ENCODE measurements at regions not wholly inside any gene's neighbourhood (a gene's known extent, or its start where the extent isn't known, plus 50 kb on each side); places are given as distances from the start of the nearest gene placed in this dataset.

- TF ChIP-seq, protein P1, sequence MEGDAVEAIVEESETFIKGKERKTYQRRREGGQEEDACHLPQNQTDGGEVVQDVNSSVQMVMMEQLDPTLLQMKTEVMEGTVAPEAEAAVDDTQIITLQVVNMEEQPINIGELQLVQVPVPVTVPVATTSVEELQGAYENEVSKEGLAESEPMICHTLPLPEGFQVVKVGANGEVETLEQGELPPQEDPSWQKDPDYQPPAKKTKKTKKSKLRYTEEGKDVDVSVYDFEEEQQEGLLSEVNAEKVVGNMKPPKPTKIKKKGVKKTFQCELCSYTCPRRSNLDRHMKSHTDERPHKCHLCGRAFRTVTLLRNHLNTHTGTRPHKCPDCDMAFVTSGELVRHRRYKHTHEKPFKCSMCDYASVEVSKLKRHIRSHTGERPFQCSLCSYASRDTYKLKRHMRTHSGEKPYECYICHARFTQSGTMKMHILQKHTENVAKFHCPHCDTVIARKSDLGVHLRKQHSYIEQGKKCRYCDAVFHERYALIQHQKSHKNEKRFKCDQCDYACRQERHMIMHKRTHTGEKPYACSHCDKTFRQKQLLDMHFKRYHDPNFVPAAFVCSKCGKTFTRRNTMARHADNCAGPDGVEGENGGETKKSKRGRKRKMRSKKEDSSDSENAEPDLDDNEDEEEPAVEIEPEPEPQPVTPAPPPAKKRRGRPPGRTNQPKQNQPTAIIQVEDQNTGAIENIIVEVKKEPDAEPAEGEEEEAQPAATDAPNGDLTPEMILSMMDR (IDR thresholded peaks at IDR 0.05), result no peak
- TF ChIP-seq POLR2A (IDR thresholded peaks at IDR 0.05), result no peak
- no peak for DNase-seq
- intact Hi-C loops (cut with DNase I; ENCODE audit: low total_unique reads), result no loop called here
- Histone ChIP-seq H3K27me3 (no peaks in the 10 kb centered on the region), H3K36me3 (no peaks in the 10 kb centered on the region), H3K4me1 (no peaks in the 10 kb centered on the region), H3K9me3 (no peaks in the 10 kb centered on the region), H3K27ac (no peak overlapping the region), H3K4me3 (no peak overlapping the region)
These were observed 181.6 kb upstream of the TLE4 start for GRCh38 chr9:79390077-79390698.

GRCh38 chr9:79390781-79391770 is 180.7 kb upstream of the TLE4 start:
- H3K27me3 ChIP-seq, result no peaks in the 10 kb centered on the region
- no peak overlapping the region for H3K4me3 ChIP-seq
- no peak for TF ChIP-seq POLR2A (IDR thresholded peaks at IDR 0.05)
- TF ChIP-seq, protein P1 (IDR thresholded peaks at IDR 0.05), result no peak
- no peaks in the 10 kb centered on the region for H3K4me1 ChIP-seq
- no peak for DNase-seq
- no peaks in the 10 kb centered on the region for H3K36me3 ChIP-seq
- intact Hi-C loops (cut with DNase I; ENCODE audit: low total_unique reads), result no loop called here
- no peaks in the 10 kb centered on the region for H3K9me3 ChIP-seq
- H3K27ac ChIP-seq, result no peak overlapping the region

DNA sequence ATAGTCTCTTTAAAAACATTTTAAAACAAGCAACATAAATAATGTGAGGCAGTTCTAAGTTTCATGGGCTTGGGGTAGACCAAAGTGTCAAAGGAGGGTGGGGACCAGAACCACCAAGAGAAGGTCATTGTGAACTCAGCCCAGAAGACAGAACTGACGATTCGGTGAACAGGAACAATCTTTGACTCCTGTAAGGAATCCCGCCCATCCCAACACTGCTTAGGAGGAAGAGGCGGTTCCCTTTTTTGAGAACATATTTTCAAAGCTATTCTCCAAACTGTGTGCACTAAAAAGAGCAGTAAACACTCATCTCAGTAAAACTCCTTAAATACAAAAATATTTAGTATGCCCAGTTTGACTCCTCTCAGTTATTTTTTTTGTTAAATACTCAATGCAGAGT is 176.5 kb upstream of the TLE4 start:
- Histone ChIP-seq H3K36me3 (no peaks in the 10 kb centered on the region), H3K9me3 (no peaks in the 10 kb centered on the region), H3K27me3 (no peaks in the 10 kb centered on the region), H3K4me1 (no peaks in the 10 kb centered on the region), H3K27ac (no peak overlapping the region), H3K4me3 (no peak overlapping the region)
- intact Hi-C loops (cut with DNase I; ENCODE audit: low total_unique reads), result no loop called here
- TF ChIP-seq, protein P1 (IDR thresholded peaks at IDR 0.05), result no peak
- no peak for TF ChIP-seq POLR2A (IDR thresholded peaks at IDR 0.05)
- no peak for DNase-seq

- TF ChIP-seq, protein P1 (IDR thresholded peaks at IDR 0.05), result no peak
- TF ChIP-seq POLR2A (IDR thresholded peaks at IDR 0.05), result no peak
- no peaks in the 10 kb centered on the region for H3K4me1 ChIP-seq
- intact Hi-C loops (cut with DNase I; ENCODE audit: low total_unique reads), result no loop called here
- no peaks in the 10 kb centered on the region for H3K36me3 ChIP-seq
- no peak overlapping the region for H3K4me3 ChIP-seq
- H3K9me3 ChIP-seq, result no peaks in the 10 kb centered on the region
- no peak for DNase-seq
- H3K27me3 ChIP-seq, result no peaks in the 10 kb centered on the region
- H3K27ac ChIP-seq, result no peak overlapping the region
These were observed 176.0 kb upstream of the TLE4 start for GRCh38 chr9:79395755-79396154.

DNA sequence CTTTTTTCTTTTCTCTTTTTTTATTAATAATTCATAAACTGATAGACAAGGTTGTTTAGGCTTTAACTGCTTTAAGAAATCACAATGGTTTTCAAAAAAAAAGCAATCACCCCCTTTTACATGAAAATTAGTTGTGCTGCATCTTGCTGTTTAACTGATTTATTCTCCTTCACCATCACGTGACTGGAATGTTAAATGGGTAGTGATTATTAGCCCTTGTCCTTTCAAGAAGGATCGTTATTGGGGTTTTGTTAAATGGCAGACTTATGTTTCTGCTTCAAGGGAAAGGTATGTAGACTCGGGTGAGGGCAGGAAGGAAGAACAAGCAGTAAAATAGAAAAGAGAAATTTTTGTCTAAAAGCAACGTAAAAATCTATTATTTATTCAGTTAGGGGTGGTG is 175.6 kb upstream of the TLE4 start:
- TF ChIP-seq, protein P1 (IDR thresholded peaks at IDR 0.05), result no peak
- TF ChIP-seq POLR2A (IDR thresholded peaks at IDR 0.05), result no peak
- intact Hi-C loops (cut with DNase I; ENCODE audit: low total_unique reads), result no loop called here
- H3K4me1 ChIP-seq, result no peaks in the 10 kb centered on the region

More for the DNA sequence above, 175.6 kb upstream of the TLE4 start:
- H3K27ac ChIP-seq, result no peak overlapping the region
- H3K4me3 ChIP-seq, result no peak overlapping the region
- no peak for DNase-seq
- no peaks in the 10 kb centered on the region for H3K9me3 ChIP-seq
- no peaks in the 10 kb centered on the region for H3K36me3 ChIP-seq
- H3K27me3 ChIP-seq, result no peaks in the 10 kb centered on the region

Data from uterus (tissue), 3 donors.